B cell (primary cell): ENCODE measurements at regions not wholly inside any gene's neighbourhood (a gene's known extent, or its start where the extent isn't known, plus 50 kb on each side); places are given as distances from the start of the nearest gene placed in this dataset.

ENCODE experiments used
- ATAC-seq: fragments of 200-7000 bp; cut with Tn5 transposase; one replicate; pipeline ENCODE4 v1.10.0; 2021; ENCODE audit warnings: low read depth, mild to moderate bottlenecking, moderate number of reproducible peaks, moderate library complexity
- CTCF ChIA-PET: fragments of 350-600 bp; sonication (Branson Sonifier 250); formaldehyde crosslinking; loops from one replicate; lab custom pipeline; 2021; ENCODE audit warnings: antibody characterized with exemption, inconsistent platforms; lab: Charles Lee
- POLR2A ChIA-PET: fragments of 350-600 bp; sonication (Branson Sonifier 250); formaldehyde crosslinking; loops from one replicate; lab custom pipeline; 2021; ENCODE audit warnings: antibody characterized with exemption; lab: Charles Lee
- DNase-seq: peaks from one replicate; pipeline ENCODE4 v3.0.0; 2013
- H2AFZ ChIP-seq: 2 replicates; pipeline ENCODE4 v1.6.1; 2012; ENCODE audit warnings: mild to moderate bottlenecking, low read depth, low read length; ENCODE audit not compliant: insufficient read depth, poor library complexity, severe bottlenecking
- H3K27ac ChIP-seq, 2 donors: 1 replicate in 1 of 2; 2 replicates in 1 of 2; pipeline ENCODE4 v1.5.1; 2012 to 2013; ENCODE audit warnings: low read length in 2 of 2, mild to moderate bottlenecking in 2 of 2, moderate library complexity in 1 of 2
- H3K27me3 ChIP-seq, 4 experiments: fragments of 200-600 bp in 1 of 4; sonication (generic) in 1 of 4; replicated peaks in 1 of 4; 1 replicate in 2 of 4; 2 replicates in 2 of 4; pipeline versions ENCODE4 v1.6.1 to v1.7.0; 2013 to 2016; ENCODE audit warnings: low read length in 3 of 4, mild to moderate bottlenecking in 2 of 4, mixed read lengths in 1 of 4, moderate library complexity in 1 of 4; ENCODE audit not compliant: insufficient read depth in 4 of 4, control insufficient read depth in 3 of 4; ENCODE audit errors: control extremely low read depth in 1 of 4
- H3K36me3 ChIP-seq, 2 experiments: replicated peaks in 1 of 2; 1 replicate in 1 of 2; 2 replicates in 1 of 2; pipeline versions ENCODE4 v1.6.1 to v1.7.1; 2013; ENCODE audit warnings: low read length in 1 of 2; ENCODE audit not compliant: insufficient read depth in 2 of 2, control insufficient read depth in 1 of 2; ENCODE audit errors: control extremely low read depth in 1 of 2, extremely low read depth in 1 of 2
- H3K4me1 ChIP-seq, 2 donors: fragments of 200-600 bp in 1 of 2; sonication (generic) in 1 of 2; 1 replicate in 1 of 2; 2 replicates in 1 of 2; pipeline versions ENCODE4 v1.5.1 to v1.6.1; 2013 to 2017; ENCODE audit warnings: low read length in 2 of 2; ENCODE audit not compliant: control insufficient read depth in 2 of 2, insufficient read depth in 2 of 2
- H3K4me2 ChIP-seq: replicated peaks from 2 replicates; pipeline ENCODE3; 2012; ENCODE audit warnings: mild to moderate bottlenecking, low read depth, low read length; ENCODE audit not compliant: poor library complexity, severe bottlenecking
- H3K4me3 ChIP-seq, 5 experiments: fragments of 200-600 bp in 1 of 5; sonication (generic) in 1 of 5; 1 replicate in 3 of 5; 2 replicates in 2 of 5; pipeline versions ENCODE4 v1.5.1 to v1.7.0; 2011 to 2016; ENCODE audit warnings: low read length in 4 of 5, mild to moderate bottlenecking in 4 of 5, low read depth in 2 of 5, control low read depth in 1 of 5, moderate library complexity in 1 of 5; ENCODE audit not compliant: insufficient read depth in 1 of 5; ENCODE audit errors: control extremely low read depth in 1 of 5, extremely low read depth in 1 of 5
- H3K79me2 ChIP-seq: fragments of 200-600 bp; sonication (generic); one replicate; pipeline ENCODE4 v1.6.0; 2016; ENCODE audit warnings: low read length; ENCODE audit not compliant: control insufficient read depth, insufficient read depth
- H3K9ac ChIP-seq: fragments of 200-600 bp; sonication (generic); 2 replicates; pipeline ENCODE4 v1.6.1; 2017; ENCODE audit warnings: mild to moderate bottlenecking, low read length, moderate library complexity
- H3K9me3 ChIP-seq, 3 donors: one replicate each; pipeline versions ENCODE4 v1.6.1 to v1.7.1; 2013; ENCODE audit warnings: low read length in 2 of 3; ENCODE audit not compliant: control insufficient read depth in 2 of 3, insufficient read depth in 1 of 3; ENCODE audit errors: control extremely low read depth in 1 of 3
- H4K20me1 ChIP-seq: 2 replicates; pipeline ENCODE4 v1.6.0; 2012; ENCODE audit warnings: mild to moderate bottlenecking, low read length; ENCODE audit not compliant: insufficient read depth, control insufficient read depth, poor library complexity, severe bottlenecking
- H3K27ac Mint-ChIP-seq: one replicate; pipeline ENCODE4 v1.8.0; 2021; ENCODE audit warnings: mixed read lengths
- H3K27me3 Mint-ChIP-seq: one replicate; pipeline ENCODE4 v1.8.0; 2021; ENCODE audit warnings: mixed read lengths
- H3K4me1 Mint-ChIP-seq: one replicate; pipeline ENCODE4 v1.8.0; 2021; ENCODE audit warnings: mixed read lengths
- H3K4me3 Mint-ChIP-seq: one replicate; pipeline ENCODE4 v1.8.0; 2021; ENCODE audit warnings: mixed read lengths
- H3K9me3 Mint-ChIP-seq: one replicate; pipeline ENCODE4 v1.8.0; 2022; ENCODE audit warnings: mixed read lengths; ENCODE audit not compliant: insufficient read depth
- CTCF ChIP-seq: fragments of 200-600 bp; IDR thresholded peaks from one replicate; pipeline ENCODE4 v1.8.0; 2022; ENCODE audit warnings: antibody characterized with exemption, mild to moderate bottlenecking
- EZH2 ChIP-seq: IDR thresholded peaks from 2 replicates; pipeline ENCODE4 v1.6.1; 2012; ENCODE audit warnings: borderline replicate concordance, low read depth, mild to moderate bottlenecking, moderate library complexity, low read length; ENCODE audit not compliant: insufficient read depth, poor library complexity, severe bottlenecking
- WGBS: methylation state at CpG from one replicate; pipeline ENCODE4 v1.1.5; 2013; ENCODE audit warnings: missing lambda C conversion rate; ENCODE audit not compliant: insufficient coverage; 5-methylcytosine and 5-hydroxymethylcytosine counted together
- intact Hi-C: fragments of 100-400 bp; cut with micrococcal nuclease; formaldehyde crosslinking; loops from one replicate; pipeline ENCODE4 v1.10.0; 2022

- Histone ChIP-seq H3K4me3 (no peak overlapping the region), H3K4me2 (no peak overlapping the region), H3K9ac (no peak overlapping the region), H2AFZ (no peak overlapping the region), H3K27ac (no peak overlapping the region), H3K79me2 (no peaks in the 10 kb centered on the region), H3K9me3 (no peaks in the 10 kb centered on the region), H3K36me3 (no peaks in the 10 kb centered on the region), H3K27me3 (no peaks in the 10 kb centered on the region), H4K20me1 (no peaks in the 10 kb centered on the region), H3K4me1 (no peaks in the 10 kb centered on the region)
- Mint-ChIP-seq H3K27ac (no peak overlapping the region), H3K4me3 (no peak overlapping the region), H3K4me1 (no peaks in the 10 kb centered on the region), H3K27me3 (no peaks in the 10 kb centered on the region), H3K9me3 (no peaks in the 10 kb centered on the region)
- DNase-seq (no peak), ATAC-seq (no peak)
- intact Hi-C loops = no loop called here
- ChIA-PET POLR2A (no interaction called here), CTCF (no interaction called here)
- TF ChIP-seq EZH2 = no peak
- no peak for TF ChIP-seq CTCF
Measured at GRCh38 chr18:66342577-66342976, 261.3 kb downstream of the CDH19 start.

- no peak overlapping the region for H3K4me2 ChIP-seq
- no peaks in the 10 kb centered on the region for H3K9me3 Mint-ChIP-seq
- no CpG with 5 or more reads among the region's 1 CpG for WGBS
Measured at GRCh38 chr18:66334534-66334933, 269.4 kb downstream of the CDH19 start.

More at GRCh38 chr18:66334534-66334933, 269.4 kb downstream of the CDH19 start:
- Histone ChIP-seq H3K79me2 (no peaks in the 10 kb centered on the region), H4K20me1 (no peaks in the 10 kb centered on the region), H3K9ac (no peak overlapping the region), H3K27me3 (no peaks in the 10 kb centered on the region), H3K9me3 (peaks cover 0 to 9% (median 0%) of the 10 kb centered on the region in 3 donors), H3K27ac (no peak overlapping the region), H3K4me3 (no peak overlapping the region), H3K36me3 (no peaks in the 10 kb centered on the region), H3K4me1 (no peaks in the 10 kb centered on the region), H2AFZ (no peak overlapping the region)
- no peaks in the 10 kb centered on the region for H3K27me3 Mint-ChIP-seq
- TF ChIP-seq CTCF (no peak), EZH2 (no peak)
- ChIA-PET CTCF (no interaction called here), POLR2A (no interaction called here)
- intact Hi-C loops = no loop called here
- H3K4me1 Mint-ChIP-seq = no peaks in the 10 kb centered on the region
- H3K27ac Mint-ChIP-seq = no peak overlapping the region
- H3K4me3 Mint-ChIP-seq = no peak overlapping the region
- DNase-seq = no peak
- no peak for ATAC-seq
